Ammon's horn (tissue), 1 donor: ENCODE measurements at regions not wholly inside any gene's neighbourhood (a gene's known extent, or its start where the extent isn't known, plus 50 kb on each side); places are given as distances from the start of the nearest gene placed in this dataset.
"Not testable (repeated sequence)": the region's sequence is repeated elsewhere in the genome, so short reads cannot be mapped to it uniquely, and the experiment has no call there.

ENCODE experiments used
- DNase-seq: peaks from one replicate; pipeline ENCODE4 v3.0.0-alpha.2; 2016; ENCODE audit warnings: low spot score

DNA sequence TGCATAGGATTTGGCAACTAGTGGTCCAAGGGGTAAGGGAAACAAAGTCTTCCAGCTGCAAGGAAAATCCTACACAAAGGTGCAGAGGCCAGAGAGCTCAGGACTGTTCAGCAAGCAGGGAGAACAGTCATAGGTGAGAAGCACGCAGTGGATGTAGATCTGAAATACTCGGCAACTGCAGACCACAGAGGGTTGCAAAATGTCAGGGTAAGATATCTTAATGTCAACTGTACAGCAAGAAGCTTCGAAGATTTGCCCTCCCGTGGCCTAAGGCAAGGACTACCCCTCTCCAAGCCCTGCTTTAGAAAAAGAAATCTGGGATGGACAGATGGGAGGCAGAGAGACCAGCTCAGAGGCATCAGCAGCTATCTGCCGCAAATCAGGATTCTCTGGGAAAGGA, 153.4 kb upstream of the IRF2BP2 start:
- DNase-seq, result no peak

DNA sequence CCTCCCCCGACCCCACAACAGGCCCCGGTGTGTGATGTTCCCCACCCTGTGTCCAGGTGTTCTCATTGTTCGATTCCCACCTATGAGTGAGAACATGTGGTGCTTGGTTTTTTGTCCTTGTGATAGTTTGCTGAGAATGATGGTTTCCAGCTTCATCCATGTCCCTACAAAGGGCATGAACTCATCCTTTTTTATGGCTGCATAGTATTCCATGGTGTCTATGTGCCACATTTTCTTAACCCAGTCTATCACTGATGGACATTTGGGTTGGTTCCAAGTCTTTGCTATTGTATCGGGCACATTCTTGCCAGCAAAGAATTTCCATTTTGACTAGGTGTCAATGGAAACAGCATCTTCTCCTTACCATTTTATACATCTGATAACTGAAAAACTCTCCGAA, 152.1 kb upstream of the IRF2BP2 start:
- not testable (repeated sequence) for DNase-seq

DNA sequence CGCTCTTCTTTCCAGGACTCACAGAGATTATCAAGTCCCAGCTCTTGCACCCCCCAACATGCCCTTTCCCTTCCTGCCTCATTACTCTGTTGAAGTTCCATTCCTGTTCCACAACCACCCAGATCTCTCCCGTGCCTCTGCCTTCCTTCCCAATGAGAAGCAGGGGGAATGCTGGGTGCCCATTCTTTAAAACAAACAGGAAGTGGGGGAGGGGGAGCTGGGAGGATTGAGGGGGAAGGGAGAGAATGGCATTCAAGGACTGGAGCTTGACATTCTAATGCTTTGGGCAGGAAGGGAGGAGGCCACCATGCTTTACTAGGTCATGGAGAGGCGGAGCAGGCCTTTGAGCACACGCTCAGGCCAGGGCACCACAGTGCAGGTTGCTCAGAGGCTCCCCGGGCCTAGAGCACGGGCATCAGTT, 150.3 kb upstream of the IRF2BP2 start:
- no peak for DNase-seq

DNA sequence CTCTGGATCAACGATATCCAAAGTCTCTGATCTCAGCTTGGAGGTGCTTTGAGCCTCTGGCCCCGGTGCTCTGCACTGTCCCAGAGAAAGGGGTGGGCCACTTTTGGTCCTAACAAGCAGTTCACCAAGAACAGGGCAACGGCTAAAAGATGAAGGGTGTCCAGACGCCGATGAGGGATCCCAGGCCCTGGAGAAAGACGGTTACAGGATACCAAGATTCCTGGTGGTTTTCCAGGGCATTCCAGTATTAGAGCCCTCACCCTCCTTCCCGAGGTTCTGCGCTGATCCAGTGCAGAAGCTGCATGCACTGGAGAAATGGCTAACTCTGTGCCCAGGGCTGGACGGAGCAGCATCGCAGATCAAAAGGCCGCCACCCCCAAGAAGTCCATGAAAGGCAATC, 149.9 kb upstream of the IRF2BP2 start:
- DNase-seq, result no peak

DNA sequence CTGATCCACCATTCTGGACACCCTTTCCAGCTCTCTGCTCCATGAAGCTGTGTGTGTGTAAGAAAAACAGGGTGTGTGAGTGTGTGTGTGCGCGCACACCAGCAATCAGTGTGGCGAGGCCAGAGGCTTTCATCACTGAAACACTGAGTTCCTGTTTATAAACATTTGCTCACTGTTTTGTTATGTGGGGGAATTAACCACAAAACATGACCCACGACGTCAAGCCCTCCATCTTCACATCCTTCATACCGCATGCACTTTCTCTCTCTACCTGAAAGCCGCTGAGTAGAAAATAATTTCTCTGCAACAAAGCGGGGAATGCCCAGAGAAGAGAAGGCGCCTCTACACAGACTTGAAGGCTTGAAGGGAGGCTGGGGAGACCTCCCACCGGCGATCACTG, 148.9 kb upstream of the IRF2BP2 start:
- DNase-seq, result no peak

DNA sequence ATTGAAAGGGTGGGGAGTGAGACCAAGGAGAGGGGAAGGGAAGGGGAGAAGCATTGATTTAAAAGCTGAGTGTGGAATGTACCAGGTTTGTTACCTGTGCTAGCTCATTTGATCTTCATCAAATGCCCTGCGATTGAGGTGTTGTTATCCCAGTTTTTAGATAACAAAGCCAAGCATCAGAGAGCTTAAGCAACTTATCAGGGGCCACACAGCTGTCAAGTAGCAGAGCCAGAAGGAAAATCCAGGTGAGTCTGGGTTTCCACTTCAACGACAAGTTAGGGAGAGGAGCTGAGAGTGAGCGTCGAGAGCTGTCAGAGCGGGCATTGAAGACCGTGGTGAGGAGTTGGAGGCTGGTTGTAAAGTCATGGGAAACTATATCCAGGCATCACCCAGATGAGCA, 146.9 kb upstream of the IRF2BP2 start:
- no peak for DNase-seq

DNA sequence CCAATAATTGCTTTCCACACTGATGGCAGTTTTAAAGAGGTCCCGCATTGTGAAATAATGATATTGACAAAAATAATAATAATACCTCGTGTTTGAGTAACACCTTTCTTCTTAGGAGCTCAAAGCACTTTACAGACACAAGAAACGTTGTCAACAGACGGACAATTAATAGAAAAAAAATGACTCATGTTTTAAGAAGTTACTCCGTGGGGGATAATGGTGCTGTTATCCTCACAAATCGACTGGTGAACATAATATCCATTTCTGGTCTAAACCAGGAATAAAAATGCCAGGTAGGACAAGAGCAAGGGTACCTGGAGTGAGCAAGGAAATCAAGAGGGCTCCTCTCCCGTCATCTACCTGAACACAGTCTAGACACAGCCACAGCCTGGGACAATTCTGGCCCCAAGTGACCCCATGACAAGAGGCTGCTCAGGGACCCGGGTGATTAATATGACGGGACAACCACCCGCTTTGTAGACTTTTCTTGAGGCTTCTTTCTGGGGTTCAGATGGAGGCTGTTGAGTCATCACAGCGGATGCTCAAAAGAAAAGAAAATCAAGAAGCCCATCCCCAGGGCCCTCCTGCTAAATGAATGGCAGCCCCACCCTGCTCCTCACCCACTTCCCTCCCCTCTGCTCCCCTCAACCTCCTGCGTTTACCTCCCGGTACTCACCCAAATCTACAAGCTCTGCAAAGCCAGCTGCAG, 146.2 kb upstream of the IRF2BP2 start:
- DNase-seq, result no peak

DNA sequence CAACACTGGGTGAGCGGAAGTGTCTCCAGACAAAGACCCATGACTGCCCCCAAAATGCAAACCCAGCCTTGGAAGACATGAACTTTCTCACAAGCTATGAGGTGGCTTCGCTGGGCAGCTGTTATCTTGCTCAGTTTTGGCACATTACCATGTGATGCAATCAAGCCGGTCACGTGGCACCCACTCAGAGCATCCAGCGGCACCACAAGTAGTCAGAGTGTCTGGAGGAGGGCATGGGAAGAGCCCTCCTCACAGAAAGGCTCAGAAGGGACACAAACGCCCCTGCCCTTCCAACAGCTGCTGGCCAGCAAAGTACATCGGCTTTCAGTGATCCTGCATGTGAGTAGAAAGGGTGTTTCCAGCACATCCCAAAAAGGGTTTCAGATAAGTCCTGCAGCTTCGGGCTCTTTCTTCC, 145.5 kb upstream of the IRF2BP2 start:
- peak; percentile 91 for DNase-seq

DNA sequence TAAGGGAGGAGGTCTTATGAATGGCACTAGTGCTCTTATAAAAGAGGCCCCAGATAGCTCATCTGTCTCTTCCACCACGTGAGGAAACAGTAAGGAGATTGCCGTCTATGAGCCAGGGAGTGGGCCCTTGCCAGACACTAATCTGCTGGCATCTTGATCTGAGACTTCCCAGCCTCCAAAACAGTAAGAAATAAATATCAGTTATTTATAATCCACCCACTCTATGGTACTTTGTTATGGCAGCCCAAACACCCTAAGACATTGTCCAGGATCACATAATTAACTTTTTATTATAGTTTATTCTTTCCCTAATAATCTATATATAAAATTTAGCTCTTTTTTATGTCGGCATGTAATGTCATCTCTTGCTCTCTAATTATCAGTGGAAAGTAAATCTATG, 144.0 kb upstream of the IRF2BP2 start:
- no peak for DNase-seq

DNA sequence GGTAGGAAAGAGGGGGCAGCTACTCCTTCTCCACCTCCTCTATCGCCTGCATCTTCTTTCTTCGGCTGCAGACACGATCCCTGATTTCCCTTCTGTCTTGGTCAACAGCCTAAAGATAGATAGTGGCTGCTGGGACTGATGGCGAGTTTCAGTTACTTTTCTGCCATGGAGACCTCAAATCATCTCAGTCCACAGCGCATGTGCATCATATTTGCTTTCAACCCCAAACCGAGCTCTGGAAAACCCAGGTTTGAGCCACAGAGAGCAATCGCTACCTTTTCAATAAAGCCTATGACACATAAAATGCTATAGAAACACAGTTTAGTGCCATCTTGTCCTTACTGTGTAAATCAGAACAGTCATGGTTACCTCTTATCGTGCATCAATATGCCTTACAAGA, 142.9 kb upstream of the IRF2BP2 start:
- no peak for DNase-seq

DNA sequence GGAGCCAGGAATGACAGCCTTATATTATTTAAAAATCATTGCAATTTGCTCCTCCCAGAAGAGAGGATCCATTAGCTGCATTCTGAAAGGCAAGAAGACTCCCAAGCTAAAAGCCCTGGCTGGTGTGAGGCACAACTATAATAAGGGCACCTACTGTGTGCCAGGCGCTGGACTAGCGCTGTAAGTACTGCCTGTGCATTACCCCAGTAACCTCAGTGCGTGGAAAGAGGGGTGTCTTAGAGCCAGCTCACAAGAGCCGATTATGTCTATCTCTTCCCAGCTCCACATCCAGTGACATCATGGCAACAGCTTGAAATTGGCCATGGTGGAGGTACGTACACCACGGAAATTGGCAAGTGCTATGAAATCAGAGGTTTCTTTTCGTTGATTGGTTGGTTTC, 141.7 kb upstream of the IRF2BP2 start:
- peak; percentile 24 for DNase-seq

DNA sequence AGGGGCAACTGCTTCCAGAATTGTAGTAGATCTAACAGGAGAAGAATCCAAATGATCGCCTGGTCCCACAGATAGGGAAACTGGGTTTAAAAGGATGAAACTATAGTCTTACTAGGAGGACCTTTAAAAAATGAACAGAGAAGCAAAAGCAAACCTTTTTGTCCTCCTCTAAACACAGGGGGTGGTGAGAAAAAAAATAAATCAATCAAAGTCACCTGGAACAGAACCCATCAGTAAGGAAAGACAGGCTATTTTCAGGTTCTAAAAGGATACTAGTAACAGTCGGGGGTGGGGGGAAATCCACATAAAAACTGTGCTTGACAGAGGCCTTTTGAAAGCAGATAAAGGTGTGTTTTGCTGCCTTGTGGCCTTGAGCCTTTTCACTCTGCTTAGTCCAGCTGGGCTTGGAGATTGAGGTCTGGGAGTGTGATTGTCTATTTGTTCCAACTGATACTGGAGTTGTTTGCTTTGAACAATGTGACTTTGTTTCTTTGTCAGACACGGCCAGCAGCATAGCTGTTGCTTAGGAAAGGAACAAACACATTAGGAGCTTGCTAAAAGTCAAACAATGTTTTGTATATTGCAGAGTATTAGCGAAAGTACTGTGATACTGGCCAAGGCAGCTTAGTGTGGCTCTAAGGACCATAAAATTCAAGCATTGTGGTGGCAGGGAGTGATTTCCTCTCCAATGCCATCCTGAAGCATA, 141.1 kb upstream of the IRF2BP2 start:
- DNase-seq, result peak; percentile 91

DNA sequence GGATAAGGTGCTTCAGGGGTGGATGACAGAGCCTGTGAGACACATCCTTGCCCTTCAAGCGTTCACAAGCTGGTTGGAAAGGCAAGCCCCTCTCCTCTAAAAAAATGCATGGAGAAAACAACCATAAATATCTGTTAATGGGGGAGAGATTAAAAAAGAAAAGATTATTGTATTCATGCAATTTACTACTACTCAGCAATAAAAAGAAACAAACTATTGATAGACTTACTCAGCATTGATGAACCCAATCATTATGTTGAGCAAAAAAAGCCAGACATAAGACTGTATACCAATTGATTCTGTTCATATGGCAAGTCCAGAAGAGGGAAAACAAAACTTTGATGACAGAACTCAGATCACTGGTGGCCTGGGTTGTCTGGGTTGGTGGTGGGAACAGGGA, 138.7 kb upstream of the IRF2BP2 start:
- no peak for DNase-seq

DNA sequence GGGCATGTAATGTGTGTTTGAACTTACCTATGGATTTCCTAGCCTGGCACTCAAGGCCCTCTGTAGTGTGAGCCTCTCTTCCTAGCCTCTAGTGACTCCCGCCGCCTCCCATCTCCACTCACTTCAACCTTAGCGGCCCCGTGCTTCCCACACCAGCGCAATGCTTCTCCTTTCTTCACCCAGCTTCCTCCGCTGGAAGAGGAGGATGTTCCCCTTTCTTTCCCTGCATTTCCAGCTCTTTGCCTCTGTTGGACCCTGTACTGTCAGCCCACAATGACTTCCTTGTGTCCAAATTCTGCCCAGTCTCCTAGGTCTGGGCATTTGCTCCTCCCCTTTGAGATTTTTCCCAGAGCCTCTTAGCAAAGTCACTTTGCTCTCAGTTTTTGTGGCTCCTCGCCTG, 138.1 kb upstream of the IRF2BP2 start:
- DNase-seq, result no peak

DNA sequence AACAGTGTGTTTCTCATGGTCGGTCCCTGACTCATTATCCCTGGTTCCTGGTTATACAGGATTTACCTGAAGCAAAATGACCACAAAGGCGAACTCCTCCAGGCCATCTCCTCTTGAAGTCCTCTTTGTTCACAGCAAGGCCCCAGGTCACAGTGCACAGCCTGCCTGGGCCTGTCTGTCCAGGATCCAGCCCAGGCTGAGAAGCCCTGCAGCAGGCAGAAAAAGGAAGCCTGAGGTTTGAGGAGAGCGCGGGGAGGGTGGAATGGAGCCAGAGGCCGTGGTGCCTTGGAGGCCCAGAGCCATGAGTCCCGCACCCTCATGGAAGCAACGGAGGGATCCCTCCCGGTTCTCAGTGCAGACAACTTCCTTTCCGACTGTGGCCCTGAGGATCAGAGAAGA, 136.8 kb upstream of the IRF2BP2 start:
- no peak for DNase-seq

DNA sequence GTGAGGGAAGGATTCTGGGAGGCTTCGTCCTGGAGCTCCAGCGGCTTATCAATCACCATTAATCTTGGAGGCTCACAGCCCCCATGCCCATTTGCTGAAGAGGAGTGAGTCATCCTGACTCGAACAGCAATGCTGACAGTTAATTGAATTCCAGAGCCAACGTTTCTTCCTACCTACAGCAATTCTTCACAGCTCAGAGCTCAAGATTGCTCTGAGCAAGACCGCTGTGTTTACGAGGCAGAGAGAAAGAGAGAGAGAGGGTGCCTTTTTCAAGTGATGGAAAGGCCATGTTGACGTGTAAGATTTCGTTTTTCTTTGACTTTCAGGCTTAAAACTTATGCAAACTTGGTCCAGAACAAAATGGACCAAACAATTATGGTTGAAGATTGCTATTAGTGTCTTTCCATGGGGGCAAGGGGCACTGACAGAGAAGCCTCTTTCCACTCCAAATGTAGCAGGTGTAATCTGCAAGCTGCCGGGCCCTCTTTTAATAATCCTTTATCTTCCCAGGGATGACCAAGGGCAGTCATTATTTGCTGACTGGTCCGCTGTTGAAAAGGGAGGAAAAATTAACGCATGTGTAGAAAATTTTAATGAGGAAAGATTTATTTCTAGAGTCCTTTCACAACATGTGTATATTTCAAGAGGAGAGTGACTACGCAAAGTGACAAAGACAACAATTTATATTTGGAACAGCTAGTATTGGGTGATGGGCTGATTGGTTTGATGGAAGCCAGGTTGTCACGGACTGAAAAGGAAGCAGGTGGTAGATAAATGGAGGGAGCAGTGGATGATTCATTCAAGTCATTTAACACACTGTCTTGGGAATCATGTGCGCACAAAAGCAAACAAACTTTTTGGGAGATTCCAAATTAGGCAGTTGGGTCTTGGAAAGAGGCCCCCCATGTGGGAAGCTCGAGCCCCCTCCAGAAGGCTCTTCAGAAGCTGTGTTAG, 136.1 kb upstream of the IRF2BP2 start:
- DNase-seq, result no peak

DNA sequence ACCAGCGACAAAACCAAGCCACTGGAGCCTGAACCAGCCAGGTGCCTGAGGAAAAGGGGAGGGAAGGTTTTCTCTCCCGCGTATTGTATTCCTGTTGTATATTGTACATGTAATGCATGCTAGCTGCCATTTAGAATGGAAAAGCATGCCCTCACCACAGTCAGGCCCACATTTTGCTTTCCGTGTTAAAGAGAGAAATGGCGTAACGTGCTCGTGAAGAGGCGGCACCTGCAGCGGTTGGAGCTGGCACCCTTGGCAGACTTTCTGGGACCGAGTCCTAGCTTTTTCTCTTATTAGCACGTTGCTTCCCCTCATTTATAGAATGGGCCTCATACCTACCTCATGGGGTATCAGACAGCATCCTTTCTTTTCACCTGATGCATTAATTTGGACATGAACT, 135.3 kb upstream of the IRF2BP2 start:
- DNase-seq, result no peak

DNA sequence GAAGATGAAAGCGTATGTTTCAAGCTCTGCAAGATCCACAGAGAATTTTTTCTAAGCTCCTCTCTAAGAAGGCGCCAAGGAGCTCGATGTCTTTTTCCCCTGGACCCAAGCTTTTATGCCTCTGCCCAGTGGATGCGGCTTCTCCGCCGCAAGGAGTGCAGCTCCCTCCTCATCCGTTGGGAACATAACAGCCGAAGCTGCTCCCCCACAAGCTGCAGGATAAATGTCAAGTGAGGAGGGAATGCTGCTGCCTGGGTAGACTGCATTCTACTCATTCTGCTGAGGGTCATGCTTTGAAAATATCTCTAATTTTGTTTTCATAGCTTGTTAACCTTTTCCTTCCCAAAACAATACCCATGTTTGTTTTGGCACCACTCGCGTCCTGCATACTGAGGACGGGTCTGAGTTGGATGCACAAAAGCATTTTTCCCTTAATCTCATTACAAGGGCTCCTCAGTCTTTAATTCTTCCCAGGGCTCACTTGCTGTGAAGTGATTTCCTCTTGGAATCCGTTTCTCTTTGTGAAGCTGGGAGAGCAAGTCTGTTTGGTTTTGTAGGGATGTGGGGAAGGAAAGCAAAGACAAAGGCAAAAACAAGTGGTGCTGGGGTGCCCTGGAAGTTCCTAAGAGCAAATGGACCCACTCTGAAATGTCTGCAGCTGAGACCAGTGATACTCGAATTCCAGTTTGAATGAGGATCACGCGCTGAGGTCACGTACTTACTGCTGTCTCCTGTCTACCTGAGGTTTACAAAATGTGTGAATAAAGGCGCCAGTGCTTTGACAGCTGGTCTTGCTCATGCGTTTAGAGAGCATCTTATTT, 134.0 kb upstream of the IRF2BP2 start:
- DNase-seq, result peak; percentile 60

DNA sequence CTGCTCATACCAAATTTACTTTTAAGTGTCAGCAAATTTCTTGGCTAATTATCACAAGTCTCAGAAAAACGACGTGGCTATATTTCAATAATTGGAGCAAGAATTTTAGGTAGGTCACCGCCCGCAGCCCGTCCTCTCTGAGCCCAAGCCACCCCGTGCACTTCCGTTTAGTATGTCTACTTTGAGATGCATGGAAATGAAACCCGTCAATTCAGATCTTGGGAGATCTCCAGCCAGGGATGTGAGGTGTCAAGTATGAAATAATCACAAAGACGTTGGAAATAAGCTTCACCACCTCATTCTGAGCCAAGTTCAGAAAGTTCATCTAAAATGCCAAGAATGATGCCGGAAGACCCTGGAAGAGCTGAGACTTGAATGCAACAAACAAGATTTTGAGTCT, 132.6 kb upstream of the IRF2BP2 start:
- no peak for DNase-seq

DNA sequence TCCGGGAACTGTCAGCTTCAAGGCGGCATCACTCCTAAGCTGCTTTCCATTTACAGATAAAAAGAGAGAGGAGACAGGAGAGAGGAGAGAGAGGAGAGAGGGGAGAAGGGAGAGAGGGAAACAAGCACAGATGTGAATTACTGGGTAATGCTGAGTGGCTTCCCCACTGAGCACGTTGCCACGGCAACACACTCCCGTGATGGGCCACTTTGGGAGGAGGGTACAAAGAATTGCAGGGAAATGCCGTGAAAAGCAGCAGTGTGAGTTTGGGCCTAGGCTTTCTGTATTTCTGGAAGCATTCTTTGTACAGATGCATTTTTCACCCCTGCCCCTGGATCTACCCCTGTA, 128.0 kb upstream of the IRF2BP2 start:
- peak; percentile 68 for DNase-seq

DNA sequence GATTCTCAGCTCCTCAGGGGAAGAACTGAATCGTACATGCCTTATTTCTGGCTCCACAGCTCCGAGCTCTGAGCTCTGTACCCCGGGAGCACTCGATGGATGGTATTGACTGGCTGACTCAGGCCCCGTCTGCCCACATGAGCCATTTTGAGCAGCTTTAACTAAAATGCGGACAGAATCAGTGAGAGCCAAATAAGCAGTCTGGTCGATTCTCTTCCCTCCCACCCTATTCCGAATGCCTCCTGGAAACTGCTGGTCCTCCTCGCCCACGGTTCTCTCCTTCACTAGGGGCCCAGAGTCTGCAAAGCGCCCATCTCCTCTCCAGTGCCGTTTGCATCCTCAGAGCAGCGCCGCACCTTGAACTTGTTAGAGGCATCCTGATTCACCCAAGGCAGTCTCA, 125.9 kb upstream of the IRF2BP2 start:
- no peak for DNase-seq

DNA sequence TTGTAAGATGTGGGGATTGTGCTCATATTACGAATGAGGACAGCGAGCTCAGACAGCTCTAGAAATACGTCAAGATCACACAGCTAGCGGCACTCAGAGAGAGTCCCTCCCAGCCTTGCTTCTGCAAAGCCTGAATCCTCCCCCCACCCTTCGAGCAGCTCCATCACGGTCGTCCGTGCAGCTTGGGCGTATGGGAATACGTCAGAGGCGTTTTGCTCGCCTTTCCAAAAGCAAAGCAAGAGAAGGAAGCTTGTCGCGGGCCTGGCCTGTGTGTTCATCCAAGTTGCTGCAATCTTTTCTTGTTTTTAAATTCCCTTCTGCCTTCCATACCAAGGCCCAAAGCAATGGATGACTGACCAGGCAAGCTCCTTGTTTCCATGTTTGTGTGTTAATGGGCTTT, 125.5 kb upstream of the IRF2BP2 start:
- DNase-seq, result peak; percentile 45
